HG03457 (cell line): ENCODE measurements at regions not wholly inside any gene's neighbourhood (a gene's known extent, or its start where the extent isn't known, plus 50 kb on each side); places are given as distances from the start of the nearest gene placed in this dataset.

ENCODE experiments used
- ATAC-seq: cut with Tn5 transposase; IDR thresholded peaks from one replicate; pipeline ENCODE4 v1.9.1; 2021; ENCODE audit warnings: moderate number of reproducible peaks; ENCODE audit not compliant: unreplicated experiment

GRCh38 chr2:52961403-52961802, 806.2 kb upstream of the CHAC2 start:
- no peak for ATAC-seq

- ATAC-seq: no peak
Measured at GRCh38 chr2:52960881-52961280, 806.7 kb upstream of the CHAC2 start.

GRCh38 chr2:52959801-52960200, 807.8 kb upstream of the CHAC2 start:
- no peak for ATAC-seq

DNA sequence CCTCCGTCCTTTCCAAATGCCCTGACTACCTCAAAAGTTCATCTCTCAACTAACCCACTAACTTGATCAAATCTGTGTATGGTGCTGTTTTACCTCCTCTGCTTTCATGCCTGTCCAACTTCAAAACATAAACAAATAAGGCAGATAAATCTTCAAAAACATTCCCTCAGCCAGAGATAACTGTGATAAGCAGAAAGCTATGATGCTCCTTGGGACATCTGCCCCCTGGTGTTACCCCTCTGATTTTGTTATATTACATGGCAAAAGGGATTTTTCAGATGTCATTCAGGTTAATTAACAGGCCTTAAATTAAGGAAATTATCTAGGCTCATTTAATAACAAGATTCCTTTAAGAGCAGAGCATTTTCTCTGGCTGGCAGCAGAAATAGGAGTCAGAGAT, 810.8 kb upstream of the CHAC2 start:
- no peak for ATAC-seq

DNA sequence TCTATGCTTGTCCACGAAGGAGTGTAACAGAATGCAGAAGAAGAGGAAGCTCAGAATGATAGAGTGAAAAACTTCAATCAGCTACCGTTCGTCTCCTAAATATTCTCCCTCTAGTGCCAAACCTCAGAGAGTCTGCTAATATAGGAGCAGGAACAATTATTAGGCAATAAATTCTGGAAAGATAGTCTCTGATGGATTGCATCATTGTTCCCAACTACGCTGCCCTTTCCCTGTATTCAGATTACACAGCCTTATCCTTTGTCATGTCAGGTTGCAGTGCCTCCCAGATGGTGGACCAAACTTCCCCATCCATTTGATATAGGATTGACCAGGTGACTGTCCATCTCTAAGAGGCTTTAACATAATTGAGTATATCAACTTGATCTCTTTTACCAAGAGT, 811.5 kb upstream of the CHAC2 start:
- no peak for ATAC-seq

GRCh38 chr2:52955079-52955478, 812.5 kb upstream of the CHAC2 start:
- no peak for ATAC-seq

- ATAC-seq: no peak
Measured at GRCh38 chr2:52940101-52940500, 827.5 kb upstream of the CHAC2 start.

DNA sequence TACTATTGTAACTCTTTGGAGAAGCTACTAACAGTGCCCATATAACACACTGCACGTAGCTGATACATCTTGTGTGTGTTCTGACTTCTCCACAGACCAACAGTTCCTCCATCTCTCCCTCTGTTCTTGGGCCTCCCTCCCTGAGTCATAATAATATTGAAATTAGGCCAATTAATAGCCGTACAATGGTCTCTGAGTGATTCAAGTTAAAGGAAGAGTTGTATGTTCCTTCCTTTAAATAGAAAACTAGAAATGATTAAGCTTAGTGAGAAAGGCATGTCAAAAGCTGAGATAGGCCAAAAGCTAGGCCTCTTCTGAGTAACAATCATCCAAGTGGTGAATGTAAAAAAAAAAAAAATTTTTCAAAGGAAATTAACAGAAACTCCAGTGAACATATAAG, 828.4 kb upstream of the CHAC2 start:
- ATAC-seq: no peak

DNA sequence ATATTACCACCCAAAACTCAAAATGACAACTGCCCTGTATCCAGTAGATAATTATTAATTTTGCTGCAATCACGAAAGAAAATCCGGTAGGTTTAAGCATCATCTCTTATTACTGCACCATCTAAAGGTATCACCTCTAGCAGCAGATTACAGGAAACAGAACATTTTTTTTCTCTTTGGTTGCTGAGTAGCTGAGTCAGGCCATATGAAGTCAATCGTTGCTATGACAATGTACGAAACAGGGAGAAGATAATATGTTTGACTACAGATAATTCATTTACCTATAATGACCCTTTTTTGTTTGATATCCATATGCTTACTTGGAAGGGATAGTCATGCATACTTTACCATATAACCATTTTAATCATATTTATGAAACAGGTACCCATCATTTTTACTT, 831.6 kb upstream of the CHAC2 start:
- ATAC-seq: no peak

- peak; percentile 10 for ATAC-seq
Measured at GRCh38 chr2:52934920-52935640, 832.5 kb upstream of the CHAC2 start.

DNA sequence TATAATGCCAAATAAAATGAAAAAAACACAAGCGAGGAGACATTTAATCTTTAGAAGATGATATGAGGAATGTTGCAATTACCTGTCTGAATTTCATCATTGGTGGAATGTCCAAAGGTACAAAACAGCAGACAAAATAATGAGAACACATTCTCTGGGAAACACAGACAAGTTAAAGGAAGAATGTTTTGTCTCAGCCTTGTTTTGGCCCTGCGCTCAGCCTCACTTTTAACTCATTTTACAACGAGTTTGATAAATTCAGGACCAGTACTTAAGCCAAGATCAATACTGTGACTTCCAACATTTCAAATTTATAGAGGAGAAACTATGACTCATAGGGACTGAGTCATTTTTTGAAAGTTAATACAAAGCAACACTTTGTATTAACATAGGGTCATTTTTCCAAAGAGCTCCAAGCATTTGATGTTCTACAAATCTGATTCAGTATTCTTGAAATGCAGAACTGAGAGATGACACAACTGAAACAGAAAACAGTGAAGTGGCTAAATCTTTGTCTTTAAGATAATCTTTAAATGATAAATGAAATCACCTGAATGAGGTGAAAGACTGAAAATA, 833.2 kb upstream of the CHAC2 start:
- peak; percentile 43 for ATAC-seq

DNA sequence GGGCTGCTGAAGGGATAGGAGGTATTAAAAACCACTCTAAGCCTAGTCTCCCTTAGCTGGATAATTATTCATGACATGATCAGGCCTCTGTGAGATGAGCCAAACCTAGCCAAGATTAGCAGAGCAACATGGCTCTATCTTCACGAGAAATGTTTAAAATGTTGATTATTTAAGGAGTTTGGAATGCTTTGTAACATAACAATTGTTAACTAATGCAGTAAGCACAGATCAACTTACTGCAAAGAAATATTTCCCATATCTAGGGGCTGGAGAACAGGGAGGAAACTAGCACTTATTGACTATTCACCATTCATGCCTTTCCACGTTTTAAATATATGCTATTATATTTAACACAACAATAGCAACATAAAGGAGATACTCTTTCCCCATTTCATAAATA, 833.7 kb upstream of the CHAC2 start:
- ATAC-seq: no peak

DNA sequence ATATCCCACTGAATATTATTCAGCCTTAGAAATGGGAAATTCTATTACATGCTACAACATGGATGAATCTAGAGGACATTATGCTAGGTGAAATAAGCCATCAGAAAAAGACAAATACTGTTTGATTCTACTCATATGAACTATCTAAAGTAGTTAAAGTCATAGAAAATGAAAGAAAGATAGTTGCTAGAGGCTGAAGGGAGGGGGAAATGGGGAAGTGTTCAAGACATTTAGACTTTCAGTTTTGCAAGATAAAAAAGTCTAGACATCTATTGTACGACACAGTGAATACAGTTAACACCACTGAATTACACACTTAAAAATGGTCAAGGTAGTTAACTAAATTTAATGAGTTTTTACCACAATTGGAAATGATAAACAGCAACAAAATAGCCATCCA, 835.9 kb upstream of the CHAC2 start:
- ATAC-seq: peak; percentile 66

DNA sequence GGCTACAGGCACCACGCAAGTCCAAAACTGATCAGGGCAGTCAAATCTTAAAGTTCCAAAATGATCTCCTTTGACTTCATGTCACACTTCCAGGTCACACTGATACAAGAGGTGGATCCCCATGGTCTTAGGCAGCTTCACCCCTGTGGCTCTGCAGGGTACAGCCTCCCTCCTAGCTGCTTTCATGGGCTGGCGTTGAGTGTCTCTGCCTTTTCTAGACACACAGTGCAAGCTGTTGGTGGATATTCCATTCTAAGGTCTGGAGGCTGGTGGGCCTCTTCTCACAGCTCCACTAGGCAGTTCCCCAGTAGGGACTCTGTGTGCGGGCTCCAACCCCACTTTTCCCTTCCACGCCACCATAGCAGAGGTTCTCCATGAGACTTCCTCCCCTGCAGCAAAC, 838.2 kb upstream of the CHAC2 start:
- no peak for ATAC-seq

GRCh38 chr2:52919673-52920072, 847.9 kb upstream of the CHAC2 start:
- ATAC-seq: no peak

DNA sequence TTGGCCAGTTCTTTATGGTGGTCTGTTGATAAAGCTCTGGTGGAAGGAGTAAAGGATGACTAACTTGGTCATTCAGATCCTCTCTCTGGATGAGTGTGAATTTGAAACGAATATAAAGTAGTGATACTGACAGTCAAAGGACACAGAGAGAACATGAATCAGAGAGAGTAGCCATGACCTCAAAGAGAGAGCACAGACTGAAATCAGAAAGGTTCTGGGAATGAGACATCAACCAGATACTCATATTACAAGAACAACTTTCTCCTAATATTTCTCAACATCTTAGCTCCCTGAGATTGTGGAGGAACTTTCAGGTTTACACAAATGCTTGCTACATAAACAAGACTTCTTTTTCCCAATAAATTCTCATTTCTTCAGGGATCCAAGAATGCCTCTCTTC, 849.1 kb upstream of the CHAC2 start:
- no peak for ATAC-seq

- no peak for ATAC-seq
Measured at GRCh38 chr2:52916981-52917380, 850.6 kb upstream of the CHAC2 start.

DNA sequence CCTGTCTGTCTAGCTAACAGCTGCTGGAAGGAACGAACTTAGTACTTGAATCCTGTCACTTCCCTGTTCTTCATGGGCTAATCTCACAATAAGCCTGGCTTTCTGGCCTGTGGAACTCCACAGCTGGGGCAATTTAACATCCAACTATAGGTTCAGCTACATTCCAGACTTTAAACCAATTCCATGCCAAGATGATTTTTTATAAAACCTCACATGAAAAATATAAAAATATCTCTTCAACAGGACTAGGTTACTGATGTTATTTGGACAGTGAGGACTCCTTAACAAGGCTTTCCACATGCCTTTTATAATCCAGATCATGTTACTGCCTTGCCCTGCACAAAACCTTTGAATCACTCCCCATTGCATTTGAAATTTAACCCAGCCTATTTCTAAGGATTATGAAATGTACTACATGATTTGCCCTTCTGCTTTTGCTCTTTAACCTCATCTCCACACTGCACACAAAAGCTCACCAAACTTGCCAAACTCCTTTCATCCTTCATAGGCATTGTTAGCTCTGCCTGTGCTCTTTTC, 863.2 kb upstream of the CHAC2 start:
- no peak for ATAC-seq

GRCh38 chr2:52897511-52898044, 870.0 kb upstream of the CHAC2 start:
- ATAC-seq: no peak

DNA sequence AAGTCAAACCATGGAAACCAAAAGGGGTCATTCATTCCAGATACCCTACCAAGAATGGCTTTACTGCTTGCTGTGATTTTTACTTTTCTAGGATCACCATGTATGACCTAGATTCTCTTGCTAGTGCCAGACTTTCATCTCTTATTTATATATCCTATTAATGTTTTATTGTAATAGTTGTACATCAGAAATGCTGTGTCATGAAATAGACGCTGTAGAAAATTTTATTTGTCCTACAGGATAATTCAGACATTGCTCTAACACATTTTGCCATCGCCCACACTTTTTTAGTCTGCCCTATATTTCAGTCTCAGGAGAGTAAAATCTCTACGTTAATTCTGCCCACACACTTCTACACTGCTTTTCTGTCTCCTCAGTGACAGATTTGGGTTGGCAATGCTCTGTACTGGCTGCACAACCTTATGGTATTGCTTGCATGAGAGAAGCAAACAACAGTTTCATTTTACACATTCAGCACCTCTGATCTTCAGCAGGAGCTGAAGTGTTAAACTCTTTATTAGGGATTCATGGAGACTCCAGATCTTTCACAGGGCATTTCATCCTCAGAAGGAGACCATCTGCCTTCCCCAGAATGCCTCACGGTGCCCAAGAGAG, 871.8 kb upstream of the CHAC2 start:
- no peak for ATAC-seq

DNA sequence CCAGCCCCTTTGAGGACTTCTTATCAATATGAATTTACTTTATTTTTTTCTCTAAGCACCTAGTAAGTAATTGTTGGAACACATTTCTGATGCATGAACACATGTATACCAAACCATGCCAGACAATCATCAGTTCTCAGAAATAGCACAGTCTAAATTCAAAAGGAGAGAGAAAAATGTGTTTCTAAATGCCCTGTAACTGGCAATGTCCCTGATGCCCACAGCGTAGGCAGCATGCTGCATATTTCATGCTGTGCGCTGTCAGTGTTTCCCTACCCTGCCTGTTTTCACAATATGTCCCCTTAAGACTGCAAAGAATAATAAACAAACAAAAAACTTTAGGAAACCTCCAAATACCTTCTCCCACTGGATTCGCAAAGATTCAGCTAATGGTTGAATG, 881.0 kb upstream of the CHAC2 start:
- no peak for ATAC-seq

DNA sequence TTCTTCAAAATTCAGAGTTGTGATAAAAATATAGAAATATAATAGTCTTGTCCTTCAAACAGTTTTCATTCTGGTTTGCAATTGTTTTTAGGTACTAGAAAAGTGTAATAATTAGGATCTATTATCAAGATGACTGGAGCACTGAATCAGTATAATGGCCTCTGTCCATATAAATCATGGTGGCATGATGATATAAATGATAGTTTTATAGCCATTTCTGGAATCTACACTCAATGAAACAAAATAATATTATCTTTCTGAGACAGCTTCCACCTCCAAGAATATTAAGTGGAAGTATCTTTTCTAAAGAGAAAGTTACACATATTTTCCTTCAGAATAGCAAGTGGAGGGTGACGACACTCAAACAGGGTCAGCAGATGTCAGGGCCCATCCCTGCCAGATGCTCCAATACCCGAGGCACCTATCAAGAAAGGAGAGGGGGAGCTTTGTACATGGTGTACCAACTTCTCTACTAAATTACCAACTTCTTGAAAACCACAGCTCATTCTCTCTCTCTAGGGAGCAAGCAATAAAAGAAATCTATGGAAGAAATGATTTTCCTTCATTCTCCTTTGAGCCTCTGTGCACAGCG, 882.7 kb upstream of the CHAC2 start:
- ATAC-seq: no peak
